NCI-H774 (cell line): ENCODE measurements at regions not wholly inside any gene's neighbourhood (a gene's known extent, or its start where the extent isn't known, plus 50 kb on each side); places are given as distances from the start of the nearest gene placed in this dataset.
"Not testable (repeated sequence)": the region's sequence is repeated elsewhere in the genome, so short reads cannot be mapped to it uniquely, and the experiment has no call there.

ENCODE experiments used
- DNase-seq: peaks from one replicate; lab custom pipeline; 2025; lab: John Stamatoyannopoulos, UW

- peak; percentile 23 for DNase-seq
Observed at GRCh38 chr1:195745189-195746010, 862.8 kb downstream of the KCNT2 start.

GRCh38 chr1:195744256-195744655, 864.0 kb downstream of the KCNT2 start:
- DNase-seq: no peak

GRCh38 chr1:195740862-195741261, 867.4 kb downstream of the KCNT2 start:
- DNase-seq: no peak

- no peak for DNase-seq
Observed at GRCh38 chr1:195738966-195739650, 869.1 kb downstream of the KCNT2 start.

- no peak for DNase-seq
Observed at GRCh38 chr1:195735140-195735539, 873.1 kb downstream of the KCNT2 start.

- no peak for DNase-seq
Observed at GRCh38 chr1:195733826-195734225, 874.4 kb downstream of the KCNT2 start.

- no peak for DNase-seq
Observed at GRCh38 chr1:195733408-195733807, 874.8 kb downstream of the KCNT2 start.

GRCh38 chr1:195731385-195731784, 876.9 kb downstream of the KCNT2 start:
- DNase-seq: no peak

- no peak for DNase-seq
Observed at GRCh38 chr1:195723796-195724194, 884.4 kb downstream of the KCNT2 start.

- DNase-seq: not testable (repeated sequence)
Observed at GRCh38 chr1:195722852-195723795, 885.1 kb downstream of the KCNT2 start.

GRCh38 chr1:195722146-195722545, 886.1 kb downstream of the KCNT2 start:
- DNase-seq: not testable (repeated sequence)

GRCh38 chr1:195721210-195721971, 886.8 kb downstream of the KCNT2 start:
- no peak for DNase-seq

GRCh38 chr1:195717651-195718050, 890.6 kb downstream of the KCNT2 start:
- no peak for DNase-seq

GRCh38 chr1:195715652-195716051, 892.6 kb downstream of the KCNT2 start:
- DNase-seq: no peak

GRCh38 chr1:195714248-195714647, 894.0 kb downstream of the KCNT2 start:
- no peak for DNase-seq

- no peak for DNase-seq
Observed at GRCh38 chr1:195709821-195710220, 898.4 kb downstream of the KCNT2 start.

- no peak for DNase-seq
Observed at GRCh38 chr1:195704028-195704427, 904.2 kb downstream of the KCNT2 start.

GRCh38 chr1:195701149-195701548, 907.1 kb downstream of the KCNT2 start:
- no peak for DNase-seq

- DNase-seq: no peak
Observed at GRCh38 chr1:195697130-195697529, 911.1 kb downstream of the KCNT2 start.

GRCh38 chr1:195686764-195687163, 921.5 kb downstream of the KCNT2 start:
- DNase-seq: no peak

- DNase-seq: no peak
Observed at GRCh38 chr1:195664628-195665027, 943.6 kb downstream of the KCNT2 start.
